SK-N-SH (cell line): ENCODE measurements at regions not wholly inside any gene's neighbourhood (a gene's known extent, or its start where the extent isn't known, plus 50 kb on each side); places are given as distances from the start of the nearest gene placed in this dataset.

Experiments used
- CTCF ChIA-PET: fragments of 300-600, 350-600 bp; formaldehyde crosslinking; extraction: SDS; loops from one replicate; lab custom pipeline; 2021; lab: Yijun Ruan, JAX
- POLR2A ChIA-PET: fragments of 350-600 bp; sonication (Branson Sonifier 250); formaldehyde crosslinking; extraction: SDS; loops from one replicate; lab custom pipeline; 2020; ENCODE audit warnings: antibody characterized with exemption, inconsistent platforms; lab: Yijun Ruan, JAX
- DNase-seq: peaks from one replicate; pipeline ENCODE4 v3.0.0; 2012
- H2AFZ ChIP-seq: fragments of 200-600 bp; sonication (generic); 2 replicates; pipeline ENCODE4 v1.8.1; 2016; ENCODE audit warnings: antibody characterized with exemption, mild to moderate bottlenecking, low read depth
- H3F3A ChIP-seq: fragments of 200-600 bp; sonication (generic); replicated peaks from 2 replicates; pipeline ENCODE3; 2016; ENCODE audit warnings: antibody characterized with exemption, mild to moderate bottlenecking; ENCODE audit not compliant: insufficient read depth
- H3K27ac ChIP-seq, 2 experiments: fragments of 200-500 bp in 1 of 2; fragments of 200-600 bp in 1 of 2; sonication (Bioruptor generic) in 1 of 2; sonication (generic), shearing (Covaris generic) in 1 of 2; 2 replicates each; pipeline versions ENCODE4 v1.5.1 to v1.6.1; 2014 to 2016; ENCODE audit warnings: low read depth in 2 of 2, inconsistent platforms in 1 of 2, low read length in 1 of 2, mild to moderate bottlenecking in 1 of 2, mixed read lengths in 1 of 2
- H3K27me3 ChIP-seq: fragments of 200-600 bp; sonication (generic), shearing (Covaris generic); 2 replicates; pipeline ENCODE4 v1.6.1; 2016; ENCODE audit warnings: mixed run types; ENCODE audit not compliant: insufficient read depth
- H3K36me3 ChIP-seq, 2 experiments: fragments of 200-500 bp in 1 of 2; fragments of 200-600 bp in 1 of 2; sonication (Bioruptor generic) in 1 of 2; sonication (generic) in 1 of 2; replicated peaks in 1 of 2; 2 replicates each; pipeline versions ENCODE3 to v1.5.1; 2014 to 2016; ENCODE audit warnings: low read length in 1 of 2, mild to moderate bottlenecking in 1 of 2; ENCODE audit not compliant: insufficient read depth in 2 of 2, control insufficient read depth in 1 of 2
- H3K4me1 ChIP-seq, 2 experiments: fragments of 200-500 bp in 1 of 2; fragments of 200-600 bp in 1 of 2; sonication (Bioruptor generic) in 1 of 2; sonication (generic), shearing (Covaris generic) in 1 of 2; 2 replicates each; pipeline versions ENCODE4 v1.5.1 to v1.6.1; 2014 to 2016; ENCODE audit warnings: low read depth in 1 of 2, low read length in 1 of 2, mixed run types in 1 of 2; ENCODE audit not compliant: insufficient read depth in 2 of 2, control insufficient read depth in 1 of 2
- H3K4me2 ChIP-seq: fragments of 200-600 bp; sonication (generic), shearing (Covaris generic); 2 replicates; pipeline ENCODE4 v1.6.1; 2017; ENCODE audit warnings: mixed run types
- H3K4me3 ChIP-seq, 2 experiments: fragments of 200-500 bp in 1 of 2; fragments of 200-600 bp in 1 of 2; sonication (Bioruptor generic) in 1 of 2; sonication (generic), shearing (Covaris generic) in 1 of 2; 2 replicates each; pipeline versions ENCODE4 v1.5.1 to v1.8.1; 2014 to 2016; ENCODE audit warnings: low read depth in 2 of 2, inconsistent platforms in 1 of 2, low read length in 1 of 2, mild to moderate bottlenecking in 1 of 2, mixed read lengths in 1 of 2, moderate library complexity in 1 of 2
- H3K79me2 ChIP-seq: fragments of 200-600 bp; sonication (generic); 2 replicates; pipeline ENCODE4 v1.8.1; 2017; ENCODE audit warnings: mild to moderate bottlenecking; ENCODE audit not compliant: insufficient read depth
- H3K9ac ChIP-seq: fragments of 200-600 bp; sonication (generic); 2 replicates; pipeline ENCODE4 v1.6.1; 2017; ENCODE audit warnings: mixed run types
- H3K9me2 ChIP-seq: fragments of 200-600 bp; sonication (generic); 2 replicates; pipeline ENCODE4 v1.6.1; 2017; ENCODE audit warnings: mixed run types
- H3K9me3 ChIP-seq: fragments of 200-600 bp; sonication (generic); 2 replicates; pipeline ENCODE4 v1.6.1; 2017; ENCODE audit warnings: mixed run types, mild to moderate bottlenecking, moderate library complexity
- H4K20me1 ChIP-seq: fragments of 200-600 bp; sonication (generic); 2 replicates; pipeline ENCODE4 v1.6.1; 2017; ENCODE audit warnings: mild to moderate bottlenecking, mixed run types; ENCODE audit not compliant: insufficient read depth
- CHD2 ChIP-seq: fragments of 150-350 bp; IDR thresholded peaks from 2 replicates; pipeline ENCODE4 v1.6.1; 2018; ENCODE audit warnings: low read length; ENCODE audit not compliant: partially characterized antibody
- EP300 ChIP-seq, 2 experiments: IDR thresholded peaks; 2 replicates each; pipeline versions ENCODE4 v1.4.0 to v1.6.1; 2012; ENCODE audit warnings: borderline replicate concordance in 1 of 2, low read depth in 1 of 2, low read length in 1 of 2
- EZH2phosphoT487 ChIP-seq: fragments of 200-600 bp; sonication (generic); IDR thresholded peaks from 2 replicates; pipeline ENCODE4 v1.6.1; 2017; ENCODE audit warnings: low read depth, mixed run types, mild to moderate bottlenecking, antibody characterized with exemption, moderate library complexity, borderline replicate concordance
- IRF3 ChIP-seq: fragments of 150-350 bp; IDR thresholded peaks from 2 replicates; pipeline ENCODE4 v1.6.1; 2016; ENCODE audit warnings: mild to moderate bottlenecking, low read depth, low read length
- JUND ChIP-seq: IDR thresholded peaks from 2 replicates; pipeline ENCODE4 v1.4.0; 2012
- MAX ChIP-seq: IDR thresholded peaks from 2 replicates; pipeline ENCODE4 v1.4.0; 2012; ENCODE audit warnings: low read depth
- MXI1 ChIP-seq: IDR thresholded peaks from 2 replicates; pipeline ENCODE4 v1.6.1; 2012; ENCODE audit warnings: mild to moderate bottlenecking, low read depth, low read length, improper control_type of control experiment
- POLR2AphosphoS5 ChIP-seq: IDR thresholded peaks from 2 replicates; pipeline ENCODE4 v1.6.1; 2012; ENCODE audit warnings: low read depth, low read length
- RXRA ChIP-seq: IDR thresholded peaks from 2 replicates; pipeline ENCODE4 v1.4.0; 2012; ENCODE audit warnings: low read depth, mild to moderate bottlenecking, borderline replicate concordance
- TAF1 ChIP-seq: IDR thresholded peaks from 2 replicates; pipeline ENCODE4 v1.6.1; 2012; ENCODE audit warnings: low read depth, mild to moderate bottlenecking, low read length, moderate library complexity, borderline replicate concordance
- TCF12 ChIP-seq: IDR thresholded peaks from 2 replicates; pipeline ENCODE4 v1.4.0; 2012
- USF2 ChIP-seq: fragments of 150-350 bp; IDR thresholded peaks from 2 replicates; pipeline ENCODE4 v1.6.1; 2017; ENCODE audit warnings: antibody characterized with exemption, low read length, low read depth, borderline replicate concordance
- WGBS: methylation state at CpG from one replicate; pipeline ENCODE4 v1.1.6; 2017; ENCODE audit warnings: low lambda C conversion rate; 5-methylcytosine and 5-hydroxymethylcytosine counted together
- TF ChIP-seq, protein P1 (sequence below): fragments of 200-600 bp; sonication (generic); IDR thresholded peaks from 2 replicates; pipeline ENCODE4 v1.6.1; 2017; ENCODE audit warnings: antibody characterized with exemption, mild to moderate bottlenecking, moderate library complexity
- TF ChIP-seq, protein P2 (sequence below): IDR thresholded peaks from 2 replicates; pipeline ENCODE4 v1.4.0; 2012; ENCODE audit warnings: low read depth, borderline replicate concordance
- TF ChIP-seq, protein P3 (sequence below): IDR thresholded peaks from 2 replicates; pipeline ENCODE4 v1.4.0; 2012; ENCODE audit warnings: low read depth, borderline replicate concordance

GRCh38 chr4:85092943-85093342 is 126.5 kb upstream of the WDFY3 start:
- no peak overlapping the region for H2AFZ ChIP-seq
- no peak overlapping the region for H3K9ac ChIP-seq
- no peaks in the 10 kb centered on the region for H4K20me1 ChIP-seq
- H3F3A ChIP-seq = no peaks in the 10 kb centered on the region
- H3K4me1 ChIP-seq = no peaks in the 10 kb centered on the region
- no peaks in the 10 kb centered on the region for H3K79me2 ChIP-seq
- H3K36me3 ChIP-seq = no peaks in the 10 kb centered on the region
- no peak overlapping the region for H3K27ac ChIP-seq
- H3K9me2 ChIP-seq = no peaks in the 10 kb centered on the region
- 0% methylated on average over 1 of the region's 1 CpG for WGBS
- H3K9me3 ChIP-seq = no peaks in the 10 kb centered on the region
- ChIA-PET POLR2A (no interaction called here), CTCF (interaction anchor here (1.8 to 1.9 kb wide), 2 partner anchors 9 to 704 kb away, joined by 5 to 11 read pairs; no protein-coding TSS in a partner anchor)
- H3K27me3 ChIP-seq = no peaks in the 10 kb centered on the region
- no peak overlapping the region for H3K4me2 ChIP-seq
- H3K4me3 ChIP-seq = no peak overlapping the region
- no peak for TF ChIP-seq TAF1
- no peak for TF ChIP-seq USF2
- TF ChIP-seq JUND = no peak
- TF ChIP-seq TCF12 = no peak
- TF ChIP-seq, protein P1, sequence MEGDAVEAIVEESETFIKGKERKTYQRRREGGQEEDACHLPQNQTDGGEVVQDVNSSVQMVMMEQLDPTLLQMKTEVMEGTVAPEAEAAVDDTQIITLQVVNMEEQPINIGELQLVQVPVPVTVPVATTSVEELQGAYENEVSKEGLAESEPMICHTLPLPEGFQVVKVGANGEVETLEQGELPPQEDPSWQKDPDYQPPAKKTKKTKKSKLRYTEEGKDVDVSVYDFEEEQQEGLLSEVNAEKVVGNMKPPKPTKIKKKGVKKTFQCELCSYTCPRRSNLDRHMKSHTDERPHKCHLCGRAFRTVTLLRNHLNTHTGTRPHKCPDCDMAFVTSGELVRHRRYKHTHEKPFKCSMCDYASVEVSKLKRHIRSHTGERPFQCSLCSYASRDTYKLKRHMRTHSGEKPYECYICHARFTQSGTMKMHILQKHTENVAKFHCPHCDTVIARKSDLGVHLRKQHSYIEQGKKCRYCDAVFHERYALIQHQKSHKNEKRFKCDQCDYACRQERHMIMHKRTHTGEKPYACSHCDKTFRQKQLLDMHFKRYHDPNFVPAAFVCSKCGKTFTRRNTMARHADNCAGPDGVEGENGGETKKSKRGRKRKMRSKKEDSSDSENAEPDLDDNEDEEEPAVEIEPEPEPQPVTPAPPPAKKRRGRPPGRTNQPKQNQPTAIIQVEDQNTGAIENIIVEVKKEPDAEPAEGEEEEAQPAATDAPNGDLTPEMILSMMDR = no peak
- TF ChIP-seq MXI1 = no peak
- TF ChIP-seq EP300 (IDR thresholded peaks at IDR 0.05; ENCODE audit: borderline replicate concordance in 1 of 2, low read depth in 1 of 2, low read length in 1 of 2) = no peak
- TF ChIP-seq, protein P2, sequence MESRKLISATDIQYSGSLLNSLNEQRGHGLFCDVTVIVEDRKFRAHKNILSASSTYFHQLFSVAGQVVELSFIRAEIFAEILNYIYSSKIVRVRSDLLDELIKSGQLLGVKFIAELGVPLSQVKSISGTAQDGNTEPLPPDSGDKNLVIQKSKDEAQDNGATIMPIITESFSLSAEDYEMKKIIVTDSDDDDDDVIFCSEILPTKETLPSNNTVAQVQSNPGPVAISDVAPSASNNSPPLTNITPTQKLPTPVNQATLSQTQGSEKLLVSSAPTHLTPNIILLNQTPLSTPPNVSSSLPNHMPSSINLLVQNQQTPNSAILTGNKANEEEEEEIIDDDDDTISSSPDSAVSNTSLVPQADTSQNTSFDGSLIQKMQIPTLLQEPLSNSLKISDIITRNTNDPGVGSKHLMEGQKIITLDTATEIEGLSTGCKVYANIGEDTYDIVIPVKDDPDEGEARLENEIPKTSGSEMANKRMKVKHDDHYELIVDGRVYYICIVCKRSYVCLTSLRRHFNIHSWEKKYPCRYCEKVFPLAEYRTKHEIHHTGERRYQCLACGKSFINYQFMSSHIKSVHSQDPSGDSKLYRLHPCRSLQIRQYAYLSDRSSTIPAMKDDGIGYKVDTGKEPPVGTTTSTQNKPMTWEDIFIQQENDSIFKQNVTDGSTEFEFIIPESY = no peak
- TF ChIP-seq MAX = no peak
- no peak for TF ChIP-seq EZH2phosphoT487
- TF ChIP-seq RXRA = no peak
- no peak for TF ChIP-seq IRF3
- no peak for TF ChIP-seq CHD2
- TF ChIP-seq POLR2AphosphoS5 = no peak
- TF ChIP-seq, protein P3, sequence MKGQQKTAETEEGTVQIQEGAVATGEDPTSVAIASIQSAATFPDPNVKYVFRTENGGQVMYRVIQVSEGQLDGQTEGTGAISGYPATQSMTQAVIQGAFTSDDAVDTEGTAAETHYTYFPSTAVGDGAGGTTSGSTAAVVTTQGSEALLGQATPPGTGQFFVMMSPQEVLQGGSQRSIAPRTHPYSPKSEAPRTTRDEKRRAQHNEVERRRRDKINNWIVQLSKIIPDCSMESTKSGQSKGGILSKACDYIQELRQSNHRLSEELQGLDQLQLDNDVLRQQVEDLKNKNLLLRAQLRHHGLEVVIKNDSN = no peak
- TF ChIP-seq, all 33 proteins: peak for 0
- no peak for DNase-seq
